Neural cell (in vitro differentiated cells): ENCODE measurements at regions not wholly inside any gene's neighbourhood (a gene's known extent, or its start where the extent isn't known, plus 50 kb on each side); places are given as distances from the start of the nearest gene placed in this dataset.
"Not testable (repeated sequence)": the region's sequence is repeated elsewhere in the genome, so short reads cannot be mapped to it uniquely, and the experiment has no call there.

Experiments used
- H2AFZ ChIP-seq: fragments of 200-600, 300-800 bp; sonication (generic), shearing (Covaris generic); 2 replicates; pipeline ENCODE4 v1.6.0; 2014; ENCODE audit warnings: low read depth, mild to moderate bottlenecking, antibody characterized with exemption, low read length, moderate library complexity
- H3F3A ChIP-seq: fragments of 200-600 bp; shearing (Covaris generic); 2 replicates; pipeline ENCODE4 v1.6.1; 2016; ENCODE audit warnings: mild to moderate bottlenecking, moderate library complexity, mixed read lengths, antibody characterized with exemption, low read length; ENCODE audit not compliant: insufficient read depth, poor library complexity, severe bottlenecking
- H3K27ac ChIP-seq: fragments of 200-600, 300-800 bp; sonication (generic), shearing (Covaris generic); 2 replicates; pipeline ENCODE4 v1.5.1; 2014; ENCODE audit warnings: mild to moderate bottlenecking, low read length, moderate library complexity
- H3K27me3 ChIP-seq: fragments of 300-800, 200-600 bp; sonication (generic), shearing (Covaris generic); 2 replicates; pipeline ENCODE4 v1.6.0; 2014; ENCODE audit warnings: mild to moderate bottlenecking, low read depth, low read length, moderate library complexity; ENCODE audit not compliant: insufficient read depth
- H3K36me3 ChIP-seq: fragments of 300-800, 200-600 bp; sonication (generic), shearing (Covaris generic); 2 replicates; pipeline ENCODE4 v1.5.1; 2014; ENCODE audit warnings: mild to moderate bottlenecking, antibody characterized with exemption, low read length, moderate library complexity; ENCODE audit not compliant: insufficient read depth
- H3K4me2 ChIP-seq: fragments of 300-800, 200-600 bp; sonication (generic), shearing (Covaris generic); 2 replicates; pipeline ENCODE4 v1.6.0; 2014; ENCODE audit warnings: mild to moderate bottlenecking, low read length
- H3K4me3 ChIP-seq: fragments of 300-800, 200-600 bp; sonication (generic), shearing (Covaris generic); 2 replicates; pipeline ENCODE4 v1.5.1; 2014; ENCODE audit warnings: mild to moderate bottlenecking, low read length, moderate library complexity
- H3K79me2 ChIP-seq: fragments of 200-600 bp; shearing (Covaris generic); replicated peaks from 2 replicates; pipeline ENCODE4 v1.6.0; 2014; ENCODE audit warnings: mild to moderate bottlenecking, low read length, moderate library complexity; ENCODE audit not compliant: insufficient read depth
- H3K9ac ChIP-seq: fragments of 300-800, 200-600 bp; sonication (generic), shearing (Covaris generic); 2 replicates; pipeline ENCODE4 v1.6.1; 2016; ENCODE audit warnings: mild to moderate bottlenecking, low read length, mixed read lengths
- H3K9me2 ChIP-seq: fragments of 200-600 bp; shearing (Covaris generic); 2 replicates; pipeline ENCODE4 v1.6.1; 2016; ENCODE audit warnings: mild to moderate bottlenecking, low read length, mixed read lengths; ENCODE audit not compliant: insufficient read depth
- H3K9me3 ChIP-seq: fragments of 200-600, 300-800 bp; sonication (generic), shearing (Covaris generic); 2 replicates; pipeline ENCODE4 v1.6.1; 2016; ENCODE audit warnings: mild to moderate bottlenecking, mixed run types, low read length, moderate library complexity, mixed read lengths
- H4K20me1 ChIP-seq: fragments of 200-600 bp; shearing (Covaris generic); 2 replicates; pipeline ENCODE4 v1.6.1; 2016; ENCODE audit warnings: mild to moderate bottlenecking, mixed run types; ENCODE audit not compliant: insufficient read depth
- EZH2 ChIP-seq: fragments of 200-600, 300-800 bp; shearing (Covaris generic), sonication (generic); IDR thresholded peaks from 2 replicates; pipeline ENCODE4 v1.6.1; 2014; ENCODE audit warnings: antibody characterized with exemption, low read length, borderline replicate concordance, mild to moderate bottlenecking; ENCODE audit not compliant: insufficient read depth, poor library complexity, severe bottlenecking
- POLR2AphosphoS5 ChIP-seq: IDR thresholded peaks from 2 replicates; pipeline ENCODE4 v1.6.1; 2012
- TAF1 ChIP-seq: IDR thresholded peaks from 2 replicates; pipeline ENCODE4 v1.6.1; 2012; ENCODE audit warnings: low read depth
- TF ChIP-seq, protein P1 (sequence below): IDR thresholded peaks from 2 replicates; pipeline ENCODE4 v1.6.1; 2012; ENCODE audit warnings: borderline replicate concordance

DNA sequence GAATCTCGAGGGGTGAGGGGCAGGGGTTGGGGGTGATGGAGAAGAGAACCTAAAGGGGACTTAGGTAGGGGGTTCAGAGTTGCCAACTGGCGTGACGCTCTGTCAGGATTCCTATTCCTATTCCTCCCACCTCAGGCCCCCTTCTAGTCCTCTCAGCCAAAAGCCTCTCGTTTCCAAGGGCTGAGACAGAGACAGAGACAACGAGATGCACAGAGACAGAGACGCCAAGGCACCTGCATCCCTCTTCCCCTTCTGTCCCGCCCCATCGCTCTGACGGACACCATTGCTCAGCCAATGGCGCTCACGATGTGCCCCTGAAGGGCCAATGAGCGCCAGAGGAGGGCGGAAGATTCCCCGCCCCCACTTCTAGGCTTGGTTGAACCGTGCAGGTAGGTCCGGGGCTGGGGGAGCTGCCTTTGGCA, 129.5 kb upstream of the PLEKHM1 start:
- not testable (repeated sequence) for H3F3A ChIP-seq, H2AFZ ChIP-seq, H4K20me1 ChIP-seq, H3K27ac ChIP-seq, H3K9ac ChIP-seq, H3K4me2 ChIP-seq, H3K9me3 ChIP-seq, H3K36me3 ChIP-seq, H3K27me3 ChIP-seq, H3K79me2 ChIP-seq, H3K9me2 ChIP-seq
- peak overlapping the region; percentile 49 for H3K4me3 ChIP-seq
- peak; percentile 16 for TF ChIP-seq POLR2AphosphoS5

DNA sequence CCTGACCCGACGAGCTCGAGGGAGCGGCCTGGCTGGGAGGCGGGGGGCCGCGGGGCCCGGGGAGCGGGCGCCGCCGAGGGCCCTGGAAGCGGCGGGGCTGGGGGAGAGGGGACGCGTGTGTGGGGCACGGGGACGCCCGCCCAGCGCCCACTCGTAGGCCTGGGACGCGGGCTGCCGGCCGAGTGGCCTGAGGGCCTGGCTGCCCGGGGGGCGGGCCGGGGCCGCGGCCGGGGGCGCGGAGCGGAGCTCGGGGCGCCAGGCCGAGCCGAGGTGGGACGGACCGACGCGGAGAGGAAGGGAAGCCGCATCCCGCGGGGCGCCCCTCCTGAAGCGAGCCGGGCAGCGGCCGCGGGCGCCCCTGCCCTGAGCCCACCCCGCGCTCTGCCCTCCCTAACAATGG, 129.9 kb upstream of the PLEKHM1 start:
- not testable (repeated sequence) for H2AFZ ChIP-seq, H3K36me3 ChIP-seq, H4K20me1 ChIP-seq, H3K27ac ChIP-seq, H3K9me3 ChIP-seq, H3F3A ChIP-seq, H3K27me3 ChIP-seq, H3K9me2 ChIP-seq, H3K79me2 ChIP-seq, H3K4me2 ChIP-seq
- H3K9ac ChIP-seq: peak overlapping the region; percentile 34
- peak overlapping the region; percentile 54 for H3K4me3 ChIP-seq

DNA sequence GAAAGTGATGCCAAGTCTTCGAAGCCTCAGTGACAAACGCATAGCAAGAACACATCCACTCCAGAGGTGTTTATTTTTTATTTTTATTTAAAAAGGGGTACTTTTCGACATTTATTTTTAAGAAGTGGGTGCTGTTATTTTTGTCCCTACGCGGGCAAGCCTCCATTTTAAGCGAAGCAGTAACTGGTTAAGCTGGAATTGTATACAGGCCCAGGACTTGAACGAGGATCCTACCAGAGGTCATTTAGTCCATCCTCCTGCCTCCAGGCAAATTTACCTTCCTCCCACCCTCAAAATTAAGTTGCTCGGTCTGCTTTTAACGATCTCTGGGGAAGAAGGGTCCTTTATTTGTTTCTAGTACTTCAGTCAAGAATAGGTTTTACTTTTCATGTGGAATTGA, 130.6 kb upstream of the PLEKHM1 start:
- not testable (repeated sequence) for H3K27ac ChIP-seq, H3K79me2 ChIP-seq, H3K36me3 ChIP-seq, H3K9me2 ChIP-seq, H3K27me3 ChIP-seq, H3K9ac ChIP-seq, H3K4me2 ChIP-seq, H4K20me1 ChIP-seq, H2AFZ ChIP-seq, H3K9me3 ChIP-seq, H3F3A ChIP-seq
- peak overlapping the region; percentile 54 for H3K4me3 ChIP-seq

DNA sequence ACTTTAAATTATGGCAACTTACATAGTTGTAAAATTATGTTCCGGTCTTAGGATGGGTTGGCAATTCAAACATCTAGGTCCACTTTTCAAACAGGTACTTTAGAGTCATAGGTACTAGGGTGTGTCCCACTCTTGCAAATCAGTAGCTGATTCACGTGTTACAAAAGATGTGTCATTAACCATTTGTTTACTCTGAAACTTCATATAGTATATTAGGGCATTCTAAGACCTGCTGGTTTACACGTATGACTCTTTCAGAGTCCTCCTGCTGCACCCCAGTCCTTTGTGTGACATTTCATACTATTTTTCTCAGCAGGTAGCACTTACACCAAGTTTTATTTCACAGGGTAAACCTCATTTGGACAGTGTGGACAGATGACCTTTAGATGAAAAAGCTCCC, 131.8 kb upstream of the PLEKHM1 start:
- not testable (repeated sequence) for H3K36me3 ChIP-seq, H3K4me2 ChIP-seq, H3K4me3 ChIP-seq, H3K9ac ChIP-seq, H3K9me3 ChIP-seq, H3K27me3 ChIP-seq, H2AFZ ChIP-seq, H3K27ac ChIP-seq, H3K9me2 ChIP-seq, H3K79me2 ChIP-seq, H4K20me1 ChIP-seq, H3F3A ChIP-seq

DNA sequence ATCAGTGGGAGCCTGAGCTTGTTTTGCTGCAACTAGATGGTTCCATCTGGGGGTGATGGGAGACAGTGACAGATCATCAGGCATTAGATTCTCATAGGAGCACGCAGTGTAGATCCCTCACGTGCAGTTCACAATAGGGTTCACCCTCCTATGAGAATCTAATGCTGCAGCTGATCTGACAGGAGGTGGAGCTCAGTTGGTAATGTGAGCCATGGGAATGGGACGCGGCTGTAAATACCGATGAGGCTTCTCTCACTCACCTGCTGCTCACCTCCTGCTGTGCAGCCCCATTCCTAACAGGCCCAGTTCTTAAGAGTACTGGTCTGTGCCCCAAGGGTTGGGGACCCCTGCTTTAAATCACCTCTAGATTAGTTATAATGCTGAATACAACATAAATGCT, 137.5 kb upstream of the PLEKHM1 start:
- Histone ChIP-seq H4K20me1 (no peaks in the 10 kb centered on the region), H3K27me3 (no peaks in the 10 kb centered on the region), H3K36me3 (no peaks in the 10 kb centered on the region), H3K9me2 (no peaks in the 10 kb centered on the region), H2AFZ (no peak overlapping the region), H3K9me3 (no peaks in the 10 kb centered on the region), H3K9ac (no peak overlapping the region), H3F3A (no peaks in the 10 kb centered on the region), H3K4me2 (no peak overlapping the region), H3K4me3 (no peak overlapping the region), H3K27ac (no peak overlapping the region), H3K79me2 (no peaks in the 10 kb centered on the region)
- TF ChIP-seq, protein P1, sequence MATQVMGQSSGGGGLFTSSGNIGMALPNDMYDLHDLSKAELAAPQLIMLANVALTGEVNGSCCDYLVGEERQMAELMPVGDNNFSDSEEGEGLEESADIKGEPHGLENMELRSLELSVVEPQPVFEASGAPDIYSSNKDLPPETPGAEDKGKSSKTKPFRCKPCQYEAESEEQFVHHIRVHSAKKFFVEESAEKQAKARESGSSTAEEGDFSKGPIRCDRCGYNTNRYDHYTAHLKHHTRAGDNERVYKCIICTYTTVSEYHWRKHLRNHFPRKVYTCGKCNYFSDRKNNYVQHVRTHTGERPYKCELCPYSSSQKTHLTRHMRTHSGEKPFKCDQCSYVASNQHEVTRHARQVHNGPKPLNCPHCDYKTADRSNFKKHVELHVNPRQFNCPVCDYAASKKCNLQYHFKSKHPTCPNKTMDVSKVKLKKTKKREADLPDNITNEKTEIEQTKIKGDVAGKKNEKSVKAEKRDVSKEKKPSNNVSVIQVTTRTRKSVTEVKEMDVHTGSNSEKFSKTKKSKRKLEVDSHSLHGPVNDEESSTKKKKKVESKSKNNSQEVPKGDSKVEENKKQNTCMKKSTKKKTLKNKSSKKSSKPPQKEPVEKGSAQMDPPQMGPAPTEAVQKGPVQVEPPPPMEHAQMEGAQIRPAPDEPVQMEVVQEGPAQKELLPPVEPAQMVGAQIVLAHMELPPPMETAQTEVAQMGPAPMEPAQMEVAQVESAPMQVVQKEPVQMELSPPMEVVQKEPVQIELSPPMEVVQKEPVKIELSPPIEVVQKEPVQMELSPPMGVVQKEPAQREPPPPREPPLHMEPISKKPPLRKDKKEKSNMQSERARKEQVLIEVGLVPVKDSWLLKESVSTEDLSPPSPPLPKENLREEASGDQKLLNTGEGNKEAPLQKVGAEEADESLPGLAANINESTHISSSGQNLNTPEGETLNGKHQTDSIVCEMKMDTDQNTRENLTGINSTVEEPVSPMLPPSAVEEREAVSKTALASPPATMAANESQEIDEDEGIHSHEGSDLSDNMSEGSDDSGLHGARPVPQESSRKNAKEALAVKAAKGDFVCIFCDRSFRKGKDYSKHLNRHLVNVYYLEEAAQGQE: no peak
- TF ChIP-seq EZH2 (no peak), TAF1 (no peak)
